NCI-H510A treated with DMSO at 0.1 percent for 48 hours (cell line): ENCODE measurements at regions not wholly inside any gene's neighbourhood (a gene's known extent, or its start where the extent isn't known, plus 50 kb on each side); places are given as distances from the start of the nearest gene placed in this dataset.
"Not testable (repeated sequence)": the region's sequence is repeated elsewhere in the genome, so short reads cannot be mapped to it uniquely, and the experiment has no call there.

ENCODE experiments used
- DNase-seq: peaks from one replicate; lab custom pipeline; 2025; lab: John Stamatoyannopoulos, UW

- no peak for DNase-seq
Observed at GRCh38 chr5:152456815-152457443, 51.9 kb upstream of the NMUR2 start.

GRCh38 chr5:152462021-152462721, 57.1 kb upstream of the NMUR2 start:
- DNase-seq, result no peak

- no peak for DNase-seq
Observed at GRCh38 chr5:152464048-152464447, 59.0 kb upstream of the NMUR2 start.

GRCh38 chr5:152465140-152465539, 60.1 kb upstream of the NMUR2 start:
- no peak for DNase-seq

- DNase-seq, result no peak
Observed at GRCh38 chr5:152466085-152466745, 61.1 kb upstream of the NMUR2 start.

- DNase-seq, result no peak
Observed at GRCh38 chr5:152470167-152470566, 65.1 kb upstream of the NMUR2 start.

- DNase-seq, result no peak
Observed at GRCh38 chr5:152472083-152472482, 67.0 kb upstream of the NMUR2 start.

- DNase-seq, result no peak
Observed at GRCh38 chr5:152474961-152475360, 69.9 kb upstream of the NMUR2 start.

- DNase-seq, result no peak
Observed at GRCh38 chr5:152477536-152477935, 72.5 kb upstream of the NMUR2 start.

GRCh38 chr5:152479866-152480265, 74.8 kb upstream of the NMUR2 start:
- not testable (repeated sequence) for DNase-seq

- DNase-seq, result not testable (repeated sequence)
Observed at GRCh38 chr5:152480677-152481076, 75.6 kb upstream of the NMUR2 start.

- no peak for DNase-seq
Observed at GRCh38 chr5:152487130-152487529, 82.1 kb upstream of the NMUR2 start.

GRCh38 chr5:152488869-152489268, 83.8 kb upstream of the NMUR2 start:
- DNase-seq, result no peak

- no peak for DNase-seq
Observed at GRCh38 chr5:152499814-152500535, 94.9 kb upstream of the NMUR2 start.

- DNase-seq, result no peak
Observed at GRCh38 chr5:152501294-152501693, 96.2 kb upstream of the NMUR2 start.

GRCh38 chr5:152503206-152503605, 98.1 kb upstream of the NMUR2 start:
- no peak for DNase-seq

- peak; percentile 62 for DNase-seq
Observed at GRCh38 chr5:152505442-152506042, 100.5 kb upstream of the NMUR2 start.

- DNase-seq, result no peak
Observed at GRCh38 chr5:152511120-152511519, 106.0 kb upstream of the NMUR2 start.

- no peak for DNase-seq
Observed at GRCh38 chr5:152511531-152512132, 106.6 kb upstream of the NMUR2 start.

- DNase-seq, result peak; percentile 34
Observed at GRCh38 chr5:152514827-152515397, 109.8 kb upstream of the NMUR2 start.

- no peak for DNase-seq
Observed at GRCh38 chr5:152523964-152524363, 118.9 kb upstream of the NMUR2 start.
